ENCODE measurements at regions not wholly inside any gene's neighbourhood (a gene's known extent, or its start where the extent isn't known, plus 50 kb on each side); places are given as distances from the start of the nearest gene placed in this dataset.

GRCh38 chr6:9481292-9482029 is 933.4 kb downstream of the TFAP2A start:
- DNase-seq (ENCODE audit: low read depth): no peak

DNA sequence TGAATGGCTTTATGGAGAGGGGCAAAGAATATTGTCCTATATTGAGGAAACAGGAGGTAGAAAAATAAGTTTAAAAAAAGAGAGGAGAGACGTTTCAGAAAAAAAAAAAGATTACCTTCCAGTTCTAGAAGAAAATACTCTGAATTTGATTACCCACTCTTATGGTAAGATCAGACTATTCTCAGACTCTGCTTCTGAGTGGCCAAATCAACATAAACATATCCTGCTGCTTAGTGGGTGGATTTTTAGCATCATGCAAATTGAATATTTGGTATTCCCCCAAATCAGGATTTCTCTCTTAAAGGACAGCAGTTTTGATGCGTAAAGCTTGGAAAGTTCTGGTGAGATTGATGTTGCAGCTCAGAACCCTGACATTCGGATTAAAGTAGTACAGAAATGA is 946.6 kb downstream of the TFAP2A start:
- no peak for DNase-seq (ENCODE audit: low read depth)

GRCh38 chr6:9467741-9468140 is 947.1 kb downstream of the TFAP2A start:
- no peak for DNase-seq (ENCODE audit: low read depth)

- no peak for DNase-seq (ENCODE audit: low read depth)
Observed at GRCh38 chr6:9464583-9464982, 950.3 kb downstream of the TFAP2A start.

GRCh38 chr6:9463311-9463710 is 951.6 kb downstream of the TFAP2A start:
- DNase-seq (ENCODE audit: low read depth): no peak

DNA sequence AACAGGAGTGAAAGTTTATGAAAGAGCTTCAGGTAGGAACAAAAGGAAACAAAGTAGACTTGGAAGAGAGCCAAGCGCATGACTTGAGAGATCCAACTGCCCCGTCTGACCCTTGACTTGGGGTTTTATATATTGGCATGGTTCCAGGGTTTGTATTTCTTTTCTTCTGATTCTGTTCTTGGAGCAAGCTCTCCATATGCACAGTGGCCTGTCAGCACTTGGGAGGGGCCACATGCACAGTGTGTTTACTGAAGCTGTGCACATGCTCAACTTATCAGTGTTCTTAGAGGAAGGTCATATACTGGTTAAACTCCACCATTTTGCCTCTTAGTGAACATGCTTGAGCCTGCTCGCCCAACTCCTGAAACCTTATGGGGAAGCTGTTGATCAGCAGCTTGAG is 953.7 kb downstream of the TFAP2A start:
- DNase-seq (ENCODE audit: low read depth): no peak

DNA sequence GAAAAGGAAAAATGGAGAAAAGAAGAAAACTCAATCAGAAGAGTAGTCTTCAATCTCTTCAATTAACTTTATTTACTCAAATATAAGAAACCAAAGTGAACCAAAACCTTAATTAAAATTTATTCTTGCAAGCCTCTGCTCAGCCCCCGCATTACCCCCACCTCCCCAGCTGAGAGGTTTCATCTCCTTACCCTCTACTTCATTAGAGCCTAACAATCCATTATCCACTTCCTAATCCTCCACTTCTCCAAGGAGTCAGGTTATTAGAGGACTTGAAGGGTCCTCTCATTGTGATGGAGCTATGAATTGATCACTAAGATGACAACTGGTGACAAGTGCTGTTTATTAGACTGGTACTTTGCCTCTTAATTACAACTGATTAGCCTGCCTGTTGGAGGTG is 956.5 kb downstream of the TFAP2A start:
- DNase-seq (ENCODE audit: low read depth): no peak

GRCh38 chr6:9455864-9456658 is 958.8 kb downstream of the TFAP2A start:
- DNase-seq (ENCODE audit: low read depth): no peak

- no peak for DNase-seq (ENCODE audit: low read depth)
Observed at GRCh38 chr6:9439621-9440330, 975.1 kb downstream of the TFAP2A start.

GRCh38 chr6:9437836-9438235 is 977.0 kb downstream of the TFAP2A start:
- no peak for DNase-seq (ENCODE audit: low read depth)

DNA sequence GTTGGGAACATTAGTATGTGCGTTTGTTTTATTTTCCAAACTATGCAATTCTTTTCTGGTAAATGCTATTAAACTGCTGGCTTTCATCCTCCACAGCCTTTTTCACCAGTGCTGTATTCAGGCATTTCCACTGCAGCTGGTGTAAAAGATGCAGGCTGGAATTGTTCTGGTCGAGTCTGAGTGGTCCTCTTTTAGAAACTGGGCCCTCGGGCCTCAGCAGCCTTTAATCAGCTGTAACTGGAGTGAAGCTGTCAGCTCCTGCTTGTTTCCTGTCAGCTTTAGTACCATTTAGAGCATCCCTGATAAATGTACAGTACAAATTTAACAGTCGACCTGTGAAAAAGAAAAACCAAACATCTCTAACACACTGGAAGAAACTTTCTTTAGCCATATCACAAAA is 979.6 kb downstream of the TFAP2A start:
- DNase-seq (ENCODE audit: low read depth): no peak

DNA sequence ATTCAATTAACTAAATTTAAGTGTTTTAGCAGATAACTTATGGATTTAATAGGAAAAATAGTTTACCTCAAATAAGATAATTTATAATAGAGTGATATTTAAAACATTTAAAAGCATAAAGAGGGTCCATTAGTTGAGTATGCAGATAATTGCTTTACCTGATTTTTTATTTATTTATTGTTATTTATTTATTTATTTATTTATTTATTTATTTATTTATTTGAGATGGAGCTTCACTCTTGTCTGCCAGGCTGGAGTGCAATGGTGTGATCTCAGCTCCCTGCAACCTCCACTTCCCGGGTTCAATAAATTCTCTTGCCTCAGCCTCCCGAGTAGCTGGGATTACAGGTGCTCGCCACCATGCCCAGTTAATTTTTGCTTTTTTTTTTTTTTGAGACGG is 982.9 kb downstream of the TFAP2A start:
- no peak for DNase-seq (ENCODE audit: low read depth)

DNA sequence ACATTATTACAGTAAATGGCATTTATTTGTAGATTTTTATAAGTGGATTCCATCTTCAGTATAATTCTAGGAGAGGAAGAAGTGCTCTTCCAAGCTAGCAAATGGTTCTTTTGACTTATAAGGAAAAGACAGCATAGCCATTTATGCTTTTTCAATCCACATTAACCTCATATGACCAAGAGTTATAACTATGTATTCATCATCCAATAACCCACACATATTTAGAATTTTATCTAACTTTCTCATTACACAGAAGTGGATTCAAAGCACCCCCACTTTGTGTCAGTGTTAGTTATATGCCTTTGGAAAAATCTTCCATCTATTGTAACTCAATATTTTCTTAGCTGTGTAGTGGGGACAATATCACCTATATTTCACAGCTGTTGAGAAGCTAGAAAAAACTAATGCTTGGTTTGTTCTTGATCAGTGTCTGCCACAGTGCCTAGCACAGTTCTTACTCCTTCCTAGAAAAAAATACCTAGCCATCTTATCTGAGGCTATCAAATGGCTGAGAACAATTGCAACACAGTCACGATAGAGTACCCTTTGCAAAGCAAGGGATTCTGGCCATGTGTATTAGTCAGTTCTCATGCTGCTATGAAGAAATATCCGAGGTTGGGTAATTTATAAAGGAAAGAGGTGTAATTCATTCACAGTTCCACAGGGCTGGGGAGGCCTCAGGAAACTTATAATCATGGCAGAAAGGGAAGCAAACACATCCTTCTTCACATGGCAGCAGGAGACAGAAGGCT is 986.3 kb downstream of the TFAP2A start:
- DNase-seq (ENCODE audit: low read depth): no peak

- DNase-seq (ENCODE audit: low read depth): no peak
Observed at GRCh38 chr6:9422138-9422537, 986.8 kb upstream of the SLC35B3 start.

- no peak for DNase-seq (ENCODE audit: low read depth)
Observed at GRCh38 chr6:9420316-9421015, 985.1 kb upstream of the SLC35B3 start.

- no peak for DNase-seq (ENCODE audit: low read depth)
Observed at GRCh38 chr6:9417400-9417799, 982.1 kb upstream of the SLC35B3 start.

- no peak for DNase-seq (ENCODE audit: low read depth)
Observed at GRCh38 chr6:9412951-9413559, 977.7 kb upstream of the SLC35B3 start.

DNA sequence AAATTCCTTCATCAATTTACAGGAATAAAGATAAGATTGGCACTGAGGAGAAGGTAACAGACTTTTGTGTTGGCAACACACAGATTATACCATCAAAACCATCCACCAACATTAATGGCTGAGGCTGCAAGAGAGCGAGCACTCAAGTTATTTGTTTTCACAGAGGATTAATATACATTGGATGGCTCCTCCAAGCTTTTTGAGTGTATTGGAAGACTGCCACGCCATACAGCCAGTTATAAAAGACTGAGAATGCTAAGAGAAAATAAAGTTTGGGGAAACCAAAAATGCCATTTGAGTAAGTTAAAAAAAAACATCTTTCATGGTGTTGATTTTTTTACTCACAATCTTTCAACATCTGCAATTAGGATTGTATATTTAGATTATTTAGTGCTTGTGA is 973.8 kb upstream of the SLC35B3 start:
- DNase-seq (ENCODE audit: low read depth): no peak

- no peak for DNase-seq (ENCODE audit: low read depth)
Observed at GRCh38 chr6:9408402-9409117, 973.2 kb upstream of the SLC35B3 start.

- DNase-seq (ENCODE audit: low read depth): no peak
Observed at GRCh38 chr6:9405825-9406224, 970.5 kb upstream of the SLC35B3 start.

DNA sequence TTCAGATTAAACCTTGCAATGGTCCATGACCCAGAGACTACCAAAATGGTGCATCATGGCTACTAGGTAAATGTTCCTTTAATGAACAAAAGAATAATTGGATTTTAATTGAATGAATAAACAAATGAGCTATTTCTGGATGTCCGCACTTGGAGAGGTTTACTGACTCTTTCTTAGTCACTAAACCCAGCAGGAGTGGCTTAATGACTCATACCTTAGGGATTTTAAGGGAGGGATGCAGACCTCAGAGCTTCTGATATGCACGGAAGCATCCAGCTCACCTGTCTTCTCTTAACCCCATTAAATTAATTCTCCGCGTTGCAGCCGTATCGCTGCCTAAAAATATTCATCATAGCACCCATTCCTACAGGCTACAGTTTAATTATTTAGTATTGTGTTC is 970.0 kb upstream of the SLC35B3 start:
- DNase-seq (ENCODE audit: low read depth): no peak

Data from stimulated activated CD8-positive, alpha-beta memory T cell treated with anti-CD3 and anti-CD28 coated beads, Interleukin-12 subunit alpha, Interleukin-12 subunit beta, amount 100 ng/mL, for 4 hours (primary cell).